ENCODE measurements at regions not wholly inside any gene's neighbourhood (a gene's known extent, or its start where the extent isn't known, plus 50 kb on each side); places are given as distances from the start of the nearest gene placed in this dataset.

GRCh38 chr10:130372222-130372621 is 236.0 kb downstream of the GLRX3 start:
- DNase-seq, result no peak

- no peak for DNase-seq
Observed at GRCh38 chr10:130372866-130373265, 236.7 kb downstream of the GLRX3 start.

- DNase-seq, result no peak
Observed at GRCh38 chr10:130377986-130378540, 241.9 kb downstream of the GLRX3 start.

DNA sequence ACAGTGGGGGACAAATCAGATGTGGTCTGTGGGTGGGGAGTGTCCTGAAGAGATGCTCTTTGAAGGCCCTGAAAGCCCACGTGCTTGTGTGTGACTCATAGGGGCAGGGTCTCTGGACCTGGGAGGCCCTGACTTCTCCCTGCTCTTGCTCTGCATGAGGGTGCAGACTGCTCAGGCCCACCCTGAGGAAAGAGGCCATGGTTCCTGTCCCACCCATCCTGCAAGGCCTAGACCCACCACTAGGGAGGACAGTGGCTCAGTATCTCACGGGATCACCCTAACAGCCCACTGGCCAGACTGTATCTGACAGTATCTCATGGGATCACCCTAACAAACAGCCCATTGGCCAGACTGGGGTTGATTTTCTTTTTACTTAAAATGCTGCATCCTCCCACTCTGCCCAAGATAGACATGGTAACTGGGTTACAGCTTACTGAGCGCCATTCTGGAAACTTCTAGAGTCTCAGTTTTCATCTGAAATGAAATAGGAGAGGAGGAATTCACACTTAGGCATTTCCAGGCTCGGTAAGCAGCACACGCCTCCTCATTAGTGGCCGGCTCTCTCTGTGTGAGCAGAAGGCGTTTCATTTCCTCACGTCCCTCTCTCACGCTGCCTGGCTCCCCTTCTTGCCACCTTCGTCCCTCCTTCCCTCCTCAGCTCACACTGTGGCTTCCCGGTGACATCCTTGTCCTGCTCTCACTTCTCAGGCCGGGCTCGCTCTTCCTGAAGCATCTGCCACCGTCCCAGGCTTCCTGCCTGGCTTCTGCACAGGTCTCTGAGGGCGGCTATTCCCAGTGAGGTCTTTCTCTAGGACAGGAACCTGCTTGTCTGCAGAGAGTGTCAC is 242.6 kb downstream of the GLRX3 start:
- DNase-seq, result no peak

DNA sequence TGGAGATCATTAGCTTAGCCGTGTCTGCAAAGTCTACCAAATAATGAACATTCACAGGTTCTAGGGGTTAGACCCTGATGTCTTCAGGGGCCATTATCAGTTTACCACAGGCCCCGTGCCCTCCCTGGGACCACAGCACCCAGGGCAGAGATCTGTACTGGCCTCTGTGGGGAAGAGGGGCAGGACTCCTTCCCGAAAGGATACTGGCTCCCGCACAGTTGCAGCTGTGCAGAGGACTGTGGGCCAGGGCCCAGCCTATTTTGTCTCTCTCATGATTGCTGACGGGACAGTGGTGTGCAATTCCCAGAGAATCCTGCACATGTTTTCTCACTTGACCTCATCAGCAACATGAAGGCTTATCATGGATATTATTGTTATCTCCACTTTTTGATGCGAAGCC is 243.9 kb downstream of the GLRX3 start:
- DNase-seq, result no peak

GRCh38 chr10:130382031-130382430 is 245.8 kb downstream of the GLRX3 start:
- DNase-seq, result no peak

- no peak for DNase-seq
Observed at GRCh38 chr10:130387936-130388580, 251.9 kb downstream of the GLRX3 start.

GRCh38 chr10:130388746-130389145 is 252.6 kb downstream of the GLRX3 start:
- DNase-seq, result no peak

DNA sequence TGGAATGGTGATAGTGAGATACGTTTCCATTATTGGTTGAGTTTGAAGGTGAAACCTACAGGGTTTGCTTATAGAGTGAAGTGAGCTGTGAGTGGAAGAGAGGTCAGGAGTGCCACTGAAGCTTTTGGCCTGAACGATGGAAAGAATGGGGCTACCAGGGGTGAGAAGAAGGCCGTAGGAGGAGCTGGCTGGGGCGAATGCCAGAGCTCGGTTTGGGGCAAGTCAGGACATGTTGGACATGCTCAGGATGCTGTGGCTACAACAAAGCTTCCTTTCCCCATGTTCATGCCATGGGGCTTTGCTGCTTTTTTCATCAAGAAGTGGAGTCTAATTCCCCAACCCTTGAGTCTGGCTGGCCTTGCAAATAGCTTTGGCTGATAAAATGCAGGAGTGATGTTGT is 253.7 kb downstream of the GLRX3 start:
- no peak for DNase-seq

DNA sequence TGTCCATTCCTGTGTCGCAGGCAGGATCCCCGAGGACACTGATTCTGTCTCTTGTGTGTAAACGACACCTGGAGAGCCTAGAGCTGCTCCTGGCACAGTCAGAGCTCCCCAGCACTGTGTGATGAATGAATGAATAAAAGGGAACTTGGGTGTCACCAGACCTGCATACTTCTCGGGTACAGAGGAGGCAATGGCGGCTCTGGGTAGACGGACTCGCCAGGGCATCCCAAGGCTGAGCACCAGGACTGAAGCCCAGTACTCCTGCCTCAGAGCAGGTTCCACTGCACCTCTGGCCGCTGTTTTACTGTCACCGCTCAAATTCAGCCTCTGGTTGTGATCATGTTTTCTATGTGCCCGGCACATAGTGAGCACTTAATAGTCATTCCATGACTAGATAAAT is 255.8 kb downstream of the GLRX3 start:
- no peak for DNase-seq

DNA sequence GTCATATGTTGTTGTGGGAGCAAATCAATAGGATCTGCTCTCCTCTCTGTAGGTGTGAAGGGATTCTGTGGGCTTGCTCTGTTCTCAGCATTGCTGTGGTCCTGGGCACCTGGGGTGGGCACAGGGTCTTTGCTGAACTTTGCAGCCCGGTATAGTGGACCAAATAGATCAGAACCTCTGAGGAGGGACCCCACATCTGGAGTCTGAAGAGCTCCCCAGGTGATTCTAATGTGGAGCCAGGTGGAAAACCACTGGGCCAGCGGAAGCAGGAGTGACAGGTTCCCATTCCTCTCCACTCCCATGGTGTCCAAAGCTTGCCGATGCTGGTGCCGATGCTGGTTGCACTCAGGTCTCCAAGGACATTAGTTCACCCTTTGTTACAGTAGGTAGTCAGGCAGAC is 257.2 kb downstream of the GLRX3 start:
- DNase-seq, result no peak

- no peak for DNase-seq
Observed at GRCh38 chr10:130394832-130395231, 258.6 kb downstream of the GLRX3 start.

GRCh38 chr10:130395248-130395936 is 259.2 kb downstream of the GLRX3 start:
- no peak for DNase-seq

GRCh38 chr10:130396044-130396443 is 259.9 kb downstream of the GLRX3 start:
- DNase-seq, result no peak

DNA sequence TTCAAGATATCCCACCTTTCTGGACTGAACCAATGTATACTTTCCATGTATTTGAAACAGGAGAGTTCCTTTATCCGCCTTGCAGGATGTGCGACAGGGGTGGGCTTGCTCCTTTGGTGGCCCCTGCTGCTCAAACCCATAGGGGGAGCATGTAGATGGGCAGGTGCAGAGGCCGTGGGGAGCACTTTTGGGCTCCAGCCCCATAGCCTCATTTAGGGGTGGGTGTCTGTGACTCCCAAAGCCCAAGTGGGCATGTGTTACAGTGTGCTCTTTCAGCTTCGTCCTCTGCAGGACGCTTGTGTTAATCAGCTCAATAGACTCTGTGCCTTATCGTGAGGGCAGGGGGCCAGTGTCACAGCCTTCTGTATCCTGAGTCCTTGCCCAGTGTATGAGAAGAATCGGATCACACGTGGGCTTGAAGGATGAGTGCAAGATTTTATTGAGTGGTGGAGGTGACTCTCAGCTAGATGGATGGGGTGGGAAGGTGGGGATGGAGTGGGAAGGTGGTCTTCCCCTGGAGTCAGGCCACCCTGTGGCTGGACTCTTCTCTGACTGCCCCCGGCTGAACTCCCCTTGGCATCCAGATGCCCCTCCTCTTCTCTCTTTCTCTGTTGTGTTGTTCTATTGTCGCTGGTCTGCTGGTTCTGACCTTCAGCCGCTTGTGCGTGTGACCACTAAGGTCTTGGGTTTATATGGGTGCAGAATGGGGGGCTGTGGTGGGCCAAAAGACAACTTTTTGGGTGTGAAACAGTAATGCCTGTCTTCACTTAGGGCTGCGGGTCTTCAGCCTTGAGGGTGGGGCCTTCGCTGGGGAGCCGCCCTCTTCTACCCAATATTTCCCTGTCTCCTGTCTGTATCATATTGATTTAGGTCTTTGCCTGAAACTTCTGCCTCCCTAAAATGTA is 262.2 kb downstream of the GLRX3 start:
- no peak for DNase-seq

DNA sequence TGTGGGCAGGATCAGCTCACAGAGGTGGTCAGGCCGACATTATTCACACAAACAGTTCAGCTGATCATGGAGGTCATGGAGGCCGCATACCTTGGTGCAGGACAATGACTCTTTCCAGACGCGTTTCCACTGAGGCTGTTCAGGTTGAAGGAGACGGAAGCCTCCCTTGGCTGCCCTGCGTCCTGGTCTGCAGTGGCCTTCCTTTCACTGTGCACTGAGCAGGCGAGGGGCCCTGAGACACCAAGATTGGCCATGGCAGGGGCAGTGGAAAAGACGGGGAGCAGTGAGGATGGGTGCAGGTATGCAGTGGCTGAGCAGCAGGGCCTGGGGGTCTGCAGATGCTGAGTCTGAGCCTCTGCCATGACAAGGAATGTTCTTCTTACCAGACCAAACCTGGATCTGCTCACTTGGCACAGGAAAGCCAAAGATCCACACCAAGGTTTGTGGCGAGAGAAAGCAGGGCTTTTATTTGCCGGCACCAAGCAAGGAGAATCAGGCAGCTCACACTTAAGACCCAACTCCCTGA is 263.3 kb downstream of the GLRX3 start:
- no peak for DNase-seq

- no peak for DNase-seq
Observed at GRCh38 chr10:130400890-130401289, 264.7 kb downstream of the GLRX3 start.

DNA sequence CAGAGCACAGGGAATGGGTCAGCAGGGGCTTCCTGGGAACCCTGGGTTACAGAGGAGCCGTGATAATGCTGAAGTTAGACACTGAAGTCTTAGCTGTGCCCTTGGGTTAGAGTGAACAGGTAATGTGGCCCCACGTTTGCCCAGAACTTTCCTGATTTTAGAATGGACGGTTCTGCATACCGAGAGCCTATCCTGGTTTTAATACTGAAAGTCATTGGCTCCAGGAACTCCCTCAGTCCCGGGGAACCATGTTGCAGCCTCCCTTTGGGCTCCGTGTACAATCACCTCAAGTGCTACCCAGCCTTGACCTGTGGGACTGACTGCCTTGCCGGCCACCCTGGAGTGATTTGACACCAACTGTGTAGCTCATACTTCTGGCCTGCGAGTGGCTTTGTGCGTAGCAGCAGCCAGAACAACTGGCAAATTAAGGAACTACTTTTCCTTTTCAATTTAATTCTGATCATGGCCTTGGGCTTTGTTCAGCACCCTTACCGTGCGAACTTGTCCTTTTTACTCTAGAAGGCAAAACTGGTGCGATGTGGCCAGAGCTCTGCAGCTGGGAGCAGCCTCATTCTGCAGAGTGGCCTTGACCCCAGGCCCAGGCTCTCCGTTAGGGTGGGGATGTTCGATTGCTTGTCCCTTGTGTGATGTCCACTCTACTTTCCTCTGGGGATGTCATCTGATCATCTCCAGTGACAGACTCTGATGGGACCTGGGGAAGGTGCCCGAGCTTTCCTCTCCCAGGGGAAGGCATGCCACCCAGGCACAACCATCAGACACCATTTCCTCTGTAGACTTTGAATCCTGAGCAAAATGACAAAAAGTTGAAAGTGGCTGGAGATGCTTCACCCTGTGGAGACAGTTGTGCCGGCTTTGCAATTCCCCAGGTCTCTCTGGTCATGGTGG is 265.9 kb downstream of the GLRX3 start:
- no peak for DNase-seq

- DNase-seq, result no peak
Observed at GRCh38 chr10:130403153-130404075, 267.2 kb downstream of the GLRX3 start.
